ENCODE measurements at regions not wholly inside any gene's neighbourhood (a gene's known extent, or its start where the extent isn't known, plus 50 kb on each side); places are given as distances from the start of the nearest gene placed in this dataset.
A peak's percentile ranks its signal among the peaks of the same experiment; 100 is the strongest.

DNA sequence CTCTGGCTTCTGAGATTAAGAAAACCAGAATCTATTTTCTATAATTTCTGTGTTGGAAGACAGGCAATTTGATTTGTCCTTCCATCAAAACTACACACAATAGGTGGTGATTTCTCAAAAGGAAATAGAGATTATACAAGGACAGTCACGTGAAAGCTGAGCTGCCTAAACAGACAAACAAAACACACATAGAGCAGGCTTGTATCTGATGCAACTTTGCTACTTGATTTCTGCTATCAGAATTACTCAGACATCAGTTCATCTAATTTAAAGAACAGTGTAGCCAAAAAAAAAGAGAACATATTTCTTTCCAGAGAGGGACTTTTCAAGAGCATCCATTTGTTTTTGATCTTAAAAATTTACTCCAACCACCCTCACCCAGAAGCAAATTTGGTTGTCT is 2128.3 kb upstream of the C9orf72 start:
- Histone ChIP-seq H3K9me1 (ENCODE audit: control insufficient read depth, extremely low read depth, insufficient read depth, low read length) (no peaks in the 10 kb centered on the region), H4K20me1 (ENCODE audit: control insufficient read depth, extremely low read depth, insufficient read depth, low read length) (no peaks in the 10 kb centered on the region), H3K9ac (ENCODE audit: control insufficient read depth, extremely low read depth, insufficient read depth, low read length) (no peak overlapping the region), H3K4me1 (ENCODE audit: control insufficient read depth, extremely low read depth, insufficient read depth, low read length) (peaks cover 3% of the 10 kb centered on the region), H3K36me3 (ENCODE audit: control insufficient read depth in 2 of 2, extremely low read depth in 1 of 2, insufficient read depth in 2 of 2, low read length in 2 of 2) (no peaks in the 10 kb centered on the region), H3K9me3 (ENCODE audit: control insufficient read depth, low read depth, low read length) (no peaks in the 10 kb centered on the region), H3K4me3 (ENCODE audit: control insufficient read depth in 2 of 3, extremely low read depth in 1 of 3, insufficient read depth in 2 of 3, low read depth in 1 of 3, low read length in 3 of 3) (no peak overlapping the region), H3K27me3 (ENCODE audit: control insufficient read depth, extremely low read depth, insufficient read depth, low read length) (no peaks in the 10 kb centered on the region), H2AFZ (ENCODE audit: control insufficient read depth, low read length) (peak overlapping the region; percentile 39), H3K79me2 (ENCODE audit: control insufficient read depth, insufficient read depth, low read length) (no peaks in the 10 kb centered on the region), H3K4me2 (ENCODE audit: control insufficient read depth, extremely low read depth, insufficient read depth, low read depth, low read length) (no peak overlapping the region), H3K27ac (ENCODE audit: control insufficient read depth, insufficient read depth, low read length) (no peak overlapping the region)
- DNase-seq (ENCODE audit: low read depth, low spot score) (no peak), FAIRE-seq (no peak)
- dilution Hi-C loops (cut with MboI; ENCODE audit: extremely low pct_ligation_motif_present, low sequenced_read_pairs): no loop called here
- no peak for TF ChIP-seq EZH2 (IDR thresholded peaks at IDR 0.05; ENCODE audit: low read length)
- TF ChIP-seq, protein P1, sequence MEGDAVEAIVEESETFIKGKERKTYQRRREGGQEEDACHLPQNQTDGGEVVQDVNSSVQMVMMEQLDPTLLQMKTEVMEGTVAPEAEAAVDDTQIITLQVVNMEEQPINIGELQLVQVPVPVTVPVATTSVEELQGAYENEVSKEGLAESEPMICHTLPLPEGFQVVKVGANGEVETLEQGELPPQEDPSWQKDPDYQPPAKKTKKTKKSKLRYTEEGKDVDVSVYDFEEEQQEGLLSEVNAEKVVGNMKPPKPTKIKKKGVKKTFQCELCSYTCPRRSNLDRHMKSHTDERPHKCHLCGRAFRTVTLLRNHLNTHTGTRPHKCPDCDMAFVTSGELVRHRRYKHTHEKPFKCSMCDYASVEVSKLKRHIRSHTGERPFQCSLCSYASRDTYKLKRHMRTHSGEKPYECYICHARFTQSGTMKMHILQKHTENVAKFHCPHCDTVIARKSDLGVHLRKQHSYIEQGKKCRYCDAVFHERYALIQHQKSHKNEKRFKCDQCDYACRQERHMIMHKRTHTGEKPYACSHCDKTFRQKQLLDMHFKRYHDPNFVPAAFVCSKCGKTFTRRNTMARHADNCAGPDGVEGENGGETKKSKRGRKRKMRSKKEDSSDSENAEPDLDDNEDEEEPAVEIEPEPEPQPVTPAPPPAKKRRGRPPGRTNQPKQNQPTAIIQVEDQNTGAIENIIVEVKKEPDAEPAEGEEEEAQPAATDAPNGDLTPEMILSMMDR (optimal IDR thresholded peaks at IDR 0.05 in 1 of 3, IDR thresholded peaks at IDR 0.05 in 1 of 3, conservative IDR thresholded peaks at IDR 0.05 in 1 of 3; ENCODE audit: extremely low read depth in 1 of 3, insufficient read depth in 2 of 3, low read length in 3 of 3): no peak

DNA sequence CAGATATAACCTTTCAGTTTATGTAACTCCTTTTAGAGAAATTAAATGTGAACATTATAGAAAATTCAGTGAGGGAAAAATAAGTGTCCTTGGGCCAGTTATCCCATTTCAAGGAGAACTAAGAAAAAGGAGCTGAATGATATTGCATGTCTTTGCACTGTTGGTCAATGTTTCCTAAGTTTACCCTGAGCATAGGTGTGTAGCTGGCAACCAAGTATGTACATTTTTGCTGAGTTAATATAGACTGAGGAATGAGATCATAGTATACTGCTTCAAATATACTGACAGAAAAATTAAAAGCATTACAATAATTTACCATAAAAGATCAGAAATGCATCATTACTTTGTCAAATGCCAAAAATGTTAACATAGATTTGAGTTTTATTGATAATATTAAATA is 2128.7 kb upstream of the C9orf72 start:
- Histone ChIP-seq H3K4me1 (ENCODE audit: control insufficient read depth, extremely low read depth, insufficient read depth, low read length) (peaks cover under 1% of the 10 kb centered on the region), H3K4me2 (ENCODE audit: control insufficient read depth, extremely low read depth, insufficient read depth, low read depth, low read length) (no peak overlapping the region), H3K4me3 (ENCODE audit: control insufficient read depth in 2 of 3, extremely low read depth in 1 of 3, insufficient read depth in 2 of 3, low read depth in 1 of 3, low read length in 3 of 3) (no peak overlapping the region), H3K79me2 (ENCODE audit: control insufficient read depth, insufficient read depth, low read length) (no peaks in the 10 kb centered on the region), H3K9me3 (ENCODE audit: control insufficient read depth, low read depth, low read length) (no peaks in the 10 kb centered on the region), H3K9ac (ENCODE audit: control insufficient read depth, extremely low read depth, insufficient read depth, low read length) (no peak overlapping the region), H3K36me3 (ENCODE audit: control insufficient read depth in 2 of 2, extremely low read depth in 1 of 2, insufficient read depth in 2 of 2, low read length in 2 of 2) (no peaks in the 10 kb centered on the region), H2AFZ (ENCODE audit: control insufficient read depth, low read length) (no peak overlapping the region), H3K27me3 (ENCODE audit: control insufficient read depth, extremely low read depth, insufficient read depth, low read length) (no peaks in the 10 kb centered on the region), H4K20me1 (ENCODE audit: control insufficient read depth, extremely low read depth, insufficient read depth, low read length) (no peaks in the 10 kb centered on the region), H3K9me1 (ENCODE audit: control insufficient read depth, extremely low read depth, insufficient read depth, low read length) (no peaks in the 10 kb centered on the region), H3K27ac (ENCODE audit: control insufficient read depth, insufficient read depth, low read length) (no peak overlapping the region)
- TF ChIP-seq, protein P1 (optimal IDR thresholded peaks at IDR 0.05 in 1 of 3, IDR thresholded peaks at IDR 0.05 in 1 of 3, conservative IDR thresholded peaks at IDR 0.05 in 1 of 3; ENCODE audit: extremely low read depth in 1 of 3, insufficient read depth in 2 of 3, low read length in 3 of 3): no peak
- no peak for TF ChIP-seq EZH2 (IDR thresholded peaks at IDR 0.05; ENCODE audit: low read length)
- dilution Hi-C loops (cut with MboI; ENCODE audit: extremely low pct_ligation_motif_present, low sequenced_read_pairs): no loop called here
- DNase-seq (ENCODE audit: low read depth, low spot score) (no peak), FAIRE-seq (no peak)

Data from keratinocyte (primary cell).